GM06990 (cell line): ENCODE measurements at regions not wholly inside any gene's neighbourhood (a gene's known extent, or its start where the extent isn't known, plus 50 kb on each side); places are given as distances from the start of the nearest gene placed in this dataset.
"Not testable (repeated sequence)": the region's sequence is repeated elsewhere in the genome, so short reads cannot be mapped to it uniquely, and the experiment has no call there.

ENCODE experiments used
- DNase-seq: peaks from one replicate; pipeline ENCODE4 v3.0.0-alpha.2; 2011; ENCODE audit not compliant: insufficient read length; ENCODE audit errors: extremely low read depth
- H3K27me3 ChIP-seq: replicated peaks from 2 replicates; pipeline ENCODE4 v1.6.0; 2011; ENCODE audit warnings: low read length; ENCODE audit not compliant: control insufficient read depth, insufficient read depth
- H3K36me3 ChIP-seq: 2 replicates; pipeline ENCODE4 v1.5.1; 2011; ENCODE audit warnings: low read length; ENCODE audit not compliant: control insufficient read depth, insufficient read depth
- H3K4me3 ChIP-seq: replicated peaks from 2 replicates; pipeline ENCODE4 v1.5.1; 2011; ENCODE audit warnings: low read depth, mild to moderate bottlenecking, control low read depth, low read length
- CTCF ChIP-seq: IDR thresholded peaks from 2 replicates; pipeline ENCODE4 v1.5.1; 2011; ENCODE audit warnings: low read length, control low read depth, mild to moderate bottlenecking, inconsistent platforms; ENCODE audit not compliant: insufficient read depth, poor library complexity, severe bottlenecking

- no peak for DNase-seq
- Histone ChIP-seq H3K36me3 (no peaks in the 10 kb centered on the region), H3K27me3 (no peaks in the 10 kb centered on the region), H3K4me3 (no peak overlapping the region)
- no peak for TF ChIP-seq CTCF
Observed at GRCh38 chr6:121771937-121772720, 336.7 kb downstream of the GJA1 start.

GRCh38 chr6:121776054-121776453 lies 340.6 kb downstream of the GJA1 start:
- no peaks in the 10 kb centered on the region for H3K36me3 ChIP-seq
- no peak for TF ChIP-seq CTCF
- DNase-seq, result no peak

DNA sequence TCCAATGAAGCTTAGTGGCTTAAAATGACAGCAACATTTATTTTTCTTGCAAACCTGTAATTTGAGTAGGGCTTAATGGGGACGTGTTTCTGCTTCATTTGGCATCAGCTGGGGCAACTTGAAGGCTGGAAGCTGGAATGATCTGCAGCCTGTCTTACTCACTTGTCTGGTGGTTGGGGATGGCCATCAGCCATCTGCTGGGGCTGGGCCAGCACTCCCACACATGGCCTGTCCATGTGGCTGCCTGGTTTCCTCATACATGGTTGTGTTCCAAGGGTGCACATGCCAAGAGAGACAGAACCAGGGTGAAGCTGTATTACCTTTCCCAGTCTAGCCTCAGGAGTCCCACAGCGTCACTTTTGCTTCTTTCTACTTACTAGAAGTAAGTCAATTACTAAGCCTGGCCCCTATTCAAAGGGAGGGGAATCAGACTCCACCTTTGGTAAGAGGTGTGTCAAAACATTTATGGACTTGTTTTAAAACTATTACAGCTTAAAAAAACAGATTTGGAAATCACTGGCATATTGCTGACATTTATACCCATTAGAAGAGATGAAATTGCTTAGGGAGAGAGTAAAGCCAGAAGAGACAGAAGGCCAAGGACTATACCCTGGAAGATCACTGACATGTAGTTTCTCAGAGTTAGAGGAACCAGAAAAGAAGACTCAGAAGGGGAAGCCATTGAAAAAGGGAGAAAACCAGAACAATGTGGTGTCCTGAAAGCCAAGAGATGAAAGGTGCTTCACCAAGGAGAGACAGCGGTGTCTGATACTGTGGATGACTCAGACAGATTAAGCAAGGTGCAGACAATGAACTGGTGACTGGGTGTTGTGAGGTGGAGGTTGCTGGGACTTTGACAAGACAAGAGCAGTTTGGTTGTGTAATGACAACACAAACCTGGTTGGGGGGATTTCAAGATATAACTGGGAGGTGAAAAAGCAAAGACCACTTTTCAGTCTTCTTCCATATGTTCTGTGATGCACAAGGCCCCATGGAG lies 345.2 kb downstream of the GJA1 start:
- no peaks in the 10 kb centered on the region for H3K36me3 ChIP-seq
- no peak overlapping the region for H3K4me3 ChIP-seq
- DNase-seq, result no peak
- TF ChIP-seq CTCF, result no peak
- H3K27me3 ChIP-seq, result no peaks in the 10 kb centered on the region

More at GRCh38 chr6:121776054-121776453, 340.6 kb downstream of the GJA1 start:
- no peak overlapping the region for H3K4me3 ChIP-seq
- H3K27me3 ChIP-seq, result no peaks in the 10 kb centered on the region

DNA sequence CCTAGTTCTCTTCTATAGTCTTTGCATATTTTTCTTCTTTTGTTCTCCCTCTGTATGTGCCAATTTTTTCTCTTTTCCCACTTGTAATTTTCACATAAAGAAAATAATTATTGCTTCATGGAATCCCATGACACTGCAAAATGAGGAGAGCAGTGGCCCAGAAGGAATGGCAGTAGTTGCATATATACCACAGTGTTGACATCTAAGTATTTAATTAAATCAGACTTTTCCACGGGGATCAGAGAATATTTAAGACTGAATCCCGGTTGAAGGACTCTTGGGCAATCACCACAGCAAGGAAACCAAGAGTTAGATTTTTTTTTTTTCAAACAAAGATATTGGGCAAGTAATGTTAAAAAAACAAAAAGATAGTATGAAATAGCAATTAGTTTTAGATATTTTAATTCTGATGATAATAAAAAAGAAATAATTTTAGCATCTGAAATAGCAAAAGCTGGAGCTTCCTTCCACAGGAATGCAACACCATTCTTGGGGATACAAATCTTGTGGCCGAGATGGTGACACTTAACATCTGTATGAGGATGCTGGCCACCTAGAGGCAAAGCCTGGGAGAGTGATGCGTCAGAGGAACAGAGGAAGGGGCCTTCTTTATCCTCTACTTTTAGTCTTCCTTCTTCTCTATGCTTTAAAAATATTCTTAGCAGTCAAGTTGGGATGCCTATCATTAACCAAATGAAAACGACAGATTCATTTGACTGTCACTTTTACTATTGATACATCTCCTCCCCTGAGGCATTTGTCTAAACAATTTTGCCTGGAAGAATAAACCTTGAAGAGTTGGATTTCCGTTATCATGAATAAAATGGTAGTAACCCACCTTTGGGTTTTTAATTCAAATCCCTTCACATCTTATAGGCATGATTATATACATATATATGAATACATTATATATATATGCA lies 356.2 kb downstream of the GJA1 start:
- DNase-seq, result no peak
- TF ChIP-seq CTCF, result peak; percentile 2
- H3K36me3 ChIP-seq, result no peaks in the 10 kb centered on the region
- H3K4me3 ChIP-seq, result no peak overlapping the region
- H3K27me3 ChIP-seq, result no peaks in the 10 kb centered on the region

- TF ChIP-seq CTCF, result no peak
- Histone ChIP-seq H3K27me3 (no peaks in the 10 kb centered on the region), H3K36me3 (no peaks in the 10 kb centered on the region), H3K4me3 (no peak overlapping the region)
- no peak for DNase-seq
Observed at GRCh38 chr6:121794630-121795029, 359.2 kb downstream of the GJA1 start.

DNA sequence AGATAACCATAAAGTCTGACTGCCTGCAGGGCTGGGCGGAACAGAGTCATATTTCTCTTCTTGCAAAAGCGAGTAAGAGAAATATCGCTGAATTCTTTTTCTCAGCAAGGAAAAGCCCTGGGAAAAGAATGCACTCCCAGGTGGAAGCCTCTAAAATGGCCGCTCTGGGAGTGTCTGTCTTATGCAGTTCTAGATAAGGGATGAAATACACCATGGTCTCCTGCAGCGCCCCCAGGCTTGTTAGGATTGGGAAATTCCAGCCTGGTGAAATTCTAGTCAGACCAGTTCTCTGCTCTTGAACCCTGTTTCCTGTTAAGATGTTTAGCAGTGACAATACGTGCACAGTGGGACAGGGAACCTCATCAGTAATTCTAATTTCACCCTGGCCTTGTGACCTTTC lies 362.2 kb downstream of the GJA1 start:
- not testable (repeated sequence) for H3K36me3 ChIP-seq, H3K4me3 ChIP-seq, H3K27me3 ChIP-seq, DNase-seq

GRCh38 chr6:121798126-121798525 lies 362.7 kb downstream of the GJA1 start:
- not testable (repeated sequence) for H3K4me3 ChIP-seq, DNase-seq, H3K27me3 ChIP-seq, H3K36me3 ChIP-seq
